Prostate gland (tissue), 2 donors: ENCODE measurements at regions not wholly inside any gene's neighbourhood (a gene's known extent, or its start where the extent isn't known, plus 50 kb on each side); places are given as distances from the start of the nearest gene placed in this dataset.

Experiments
- DNase-seq: peaks from one replicate; pipeline ENCODE4 v3.0.0-alpha.2; 2019; ENCODE audit warnings: low spot score
- H3K27ac ChIP-seq, 2 donors: fragments of 200-600 bp; sonication (generic); 2 replicates each; pipeline ENCODE4 v1.5.1; 2017 to 2019
- H3K27me3 ChIP-seq: fragments of 200-600 bp; sonication (generic); replicated peaks from 2 replicates; pipeline ENCODE4 v1.5.1; 2019; ENCODE audit not compliant: insufficient read depth
- H3K36me3 ChIP-seq, 2 donors: fragments of 200-600 bp; sonication (generic); 1 replicate in 1 of 2; 2 replicates in 1 of 2; pipeline versions ENCODE4 v1.5.1 to v1.8.1; 2017 to 2019
- H3K4me1 ChIP-seq: fragments of 200-600 bp; sonication (generic); replicated peaks from 2 replicates; pipeline ENCODE4 v1.5.1; 2019
- H3K4me3 ChIP-seq, 2 donors: fragments of 200-600 bp; sonication (generic); 2 replicates each; pipeline ENCODE4 v1.5.1; 2017 to 2019
- H3K9me3 ChIP-seq: fragments of 200-600 bp; sonication (generic); 2 replicates; pipeline ENCODE4 v1.5.1; 2017
- POLR2A ChIP-seq: fragments of 450-650 bp; IDR thresholded peaks from one replicate; pipeline ENCODE4 v1.6.1; 2016; ENCODE audit warnings: antibody characterized with exemption, mild to moderate bottlenecking
- POLR2AphosphoS5 ChIP-seq: sonication (generic); formaldehyde crosslinking; IDR thresholded peaks from one replicate; pipeline ENCODE4 v1.6.1; 2017; ENCODE audit warnings: antibody characterized with exemption
- WGBS: methylation state at CpG from one replicate; pipeline ENCODE4 v1.1.5; 2018; 5-methylcytosine and 5-hydroxymethylcytosine counted together
- intact Hi-C: fragments of 100-400 bp; cut with DNase I; formaldehyde crosslinking; loops from one replicate; pipeline ENCODE4 v1.14.2; 2022
- TF ChIP-seq, protein P1 (sequence below), 4 experiments: fragments of 200-600 bp in 2 of 4; fragments of 450-650 bp in 2 of 4; sonication (generic) in 2 of 4; IDR thresholded peaks; 1 replicate in 3 of 4; 2 replicates in 1 of 4; pipeline ENCODE4 v1.5.1; 2016 to 2019; ENCODE audit warnings: antibody characterized with exemption in 4 of 4, mild to moderate bottlenecking in 2 of 4, moderate library complexity in 2 of 4

DNA sequence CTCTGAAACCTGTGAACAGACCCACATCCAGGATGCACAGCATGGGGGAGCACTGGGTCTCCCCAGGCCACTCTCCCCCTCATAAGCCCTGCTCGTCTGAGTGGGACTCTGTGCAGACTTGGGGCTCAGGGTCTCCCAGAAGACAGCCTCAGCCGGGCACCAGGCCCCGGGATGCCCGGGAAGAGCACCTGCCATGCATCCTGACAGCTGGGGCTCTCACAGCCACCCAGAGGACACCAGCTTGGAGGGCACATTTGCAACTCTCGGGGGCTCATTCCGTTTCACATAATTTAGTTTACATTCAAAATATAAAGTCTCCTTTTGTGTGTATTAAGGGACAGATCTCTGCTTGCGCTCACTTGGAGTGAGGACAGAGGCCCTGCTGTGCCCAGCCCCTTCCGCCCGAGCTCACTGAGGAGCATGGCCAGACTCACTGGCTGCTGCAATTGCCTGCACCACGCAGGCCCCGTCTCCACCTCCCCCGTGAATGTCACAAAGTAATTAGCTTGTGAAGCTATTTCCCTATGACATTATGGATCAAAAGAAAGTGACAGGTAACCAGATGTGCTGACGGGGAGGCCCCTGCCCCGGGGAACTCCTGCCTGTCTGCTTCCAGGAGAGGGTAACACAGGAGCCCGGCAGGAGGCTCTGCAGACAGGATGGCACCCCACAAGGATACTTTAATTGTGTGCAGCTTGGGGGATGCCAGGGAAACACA lies 275.6 kb downstream of the BRD1 start:
- Histone ChIP-seq H3K9me3 (no peaks in the 10 kb centered on the region), H3K4me1 (no peaks in the 10 kb centered on the region), H3K27me3 (peaks cover 12% of the 10 kb centered on the region), H3K27ac (no peak overlapping the region), H3K4me3 (no peak overlapping the region), H3K36me3 (no peaks in the 10 kb centered on the region)
- no peak for DNase-seq
- TF ChIP-seq POLR2A, result no peak
- TF ChIP-seq, protein P1, sequence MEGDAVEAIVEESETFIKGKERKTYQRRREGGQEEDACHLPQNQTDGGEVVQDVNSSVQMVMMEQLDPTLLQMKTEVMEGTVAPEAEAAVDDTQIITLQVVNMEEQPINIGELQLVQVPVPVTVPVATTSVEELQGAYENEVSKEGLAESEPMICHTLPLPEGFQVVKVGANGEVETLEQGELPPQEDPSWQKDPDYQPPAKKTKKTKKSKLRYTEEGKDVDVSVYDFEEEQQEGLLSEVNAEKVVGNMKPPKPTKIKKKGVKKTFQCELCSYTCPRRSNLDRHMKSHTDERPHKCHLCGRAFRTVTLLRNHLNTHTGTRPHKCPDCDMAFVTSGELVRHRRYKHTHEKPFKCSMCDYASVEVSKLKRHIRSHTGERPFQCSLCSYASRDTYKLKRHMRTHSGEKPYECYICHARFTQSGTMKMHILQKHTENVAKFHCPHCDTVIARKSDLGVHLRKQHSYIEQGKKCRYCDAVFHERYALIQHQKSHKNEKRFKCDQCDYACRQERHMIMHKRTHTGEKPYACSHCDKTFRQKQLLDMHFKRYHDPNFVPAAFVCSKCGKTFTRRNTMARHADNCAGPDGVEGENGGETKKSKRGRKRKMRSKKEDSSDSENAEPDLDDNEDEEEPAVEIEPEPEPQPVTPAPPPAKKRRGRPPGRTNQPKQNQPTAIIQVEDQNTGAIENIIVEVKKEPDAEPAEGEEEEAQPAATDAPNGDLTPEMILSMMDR (IDR thresholded peaks at IDR 0.05), result no peak
- no peak for TF ChIP-seq POLR2AphosphoS5
- WGBS, result 60% methylated on average over 15 of the region's 15 CpGs
- intact Hi-C loops, result no loop called here

DNA sequence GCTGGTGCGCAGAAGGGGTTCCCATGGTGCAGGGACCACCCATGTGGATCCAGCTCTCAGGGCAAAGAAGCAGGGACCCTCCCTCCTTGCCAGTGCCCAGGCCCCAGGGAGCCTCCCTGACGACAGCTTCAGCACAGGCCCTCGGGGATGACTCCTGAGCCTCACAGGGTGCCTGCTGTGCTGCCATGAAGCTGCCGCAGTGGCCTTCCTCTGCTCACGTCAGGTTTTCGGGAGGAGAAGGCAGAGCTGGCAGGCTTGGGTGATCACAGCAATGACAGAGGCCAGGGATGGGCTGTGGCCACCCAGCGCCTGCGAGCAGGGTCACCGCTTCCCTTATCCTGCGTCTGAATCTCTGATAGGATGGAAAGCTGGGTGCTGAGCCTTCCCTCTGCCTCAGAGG lies 276.2 kb downstream of the BRD1 start:
- no peak overlapping the region for H3K4me3 ChIP-seq
- H3K36me3 ChIP-seq, result no peaks in the 10 kb centered on the region
- no peaks in the 10 kb centered on the region for H3K9me3 ChIP-seq
- no peak overlapping the region for H3K27ac ChIP-seq
- no peak for DNase-seq
- H3K4me1 ChIP-seq, result no peaks in the 10 kb centered on the region
- intact Hi-C loops, result no loop called here
- TF ChIP-seq POLR2A, result no peak
- TF ChIP-seq, protein P1 (IDR thresholded peaks at IDR 0.05), result no peak
- TF ChIP-seq POLR2AphosphoS5, result no peak
- H3K27me3 ChIP-seq, result peaks cover 12% of the 10 kb centered on the region
- 93% methylated on average over 9 of the region's 10 CpGs for WGBS

DNA sequence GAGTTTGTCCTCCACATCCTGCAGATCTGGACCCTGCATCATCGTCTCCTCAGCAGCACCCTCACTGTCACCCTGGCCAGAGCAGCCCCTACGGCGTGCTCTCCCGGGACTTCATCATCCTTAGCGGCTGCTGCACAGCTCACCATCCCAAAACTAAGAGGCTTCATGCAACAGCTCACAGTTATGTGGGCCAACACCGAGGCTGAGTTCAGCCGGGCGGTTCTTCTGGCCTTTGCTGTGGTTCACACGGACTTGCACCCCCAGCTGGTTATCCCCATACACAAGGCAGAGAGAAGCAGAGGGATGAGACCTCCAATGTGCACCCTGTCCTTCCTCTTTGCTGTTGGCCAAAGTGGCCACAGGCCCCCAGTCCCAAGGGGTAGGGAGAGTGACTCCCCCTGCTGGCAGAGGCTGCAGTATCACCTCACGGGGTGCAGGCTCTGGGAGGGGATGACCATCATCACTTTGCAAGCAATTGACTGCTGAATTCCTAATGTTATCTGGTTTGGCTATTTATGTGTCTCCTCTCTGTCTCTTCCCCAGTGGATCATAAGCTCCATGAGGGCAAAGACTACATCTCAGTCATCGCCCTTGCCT lies 276.8 kb downstream of the BRD1 start:
- Histone ChIP-seq H3K36me3 (no peaks in the 10 kb centered on the region), H3K4me1 (no peaks in the 10 kb centered on the region), H3K4me3 (no peak overlapping the region), H3K9me3 (no peaks in the 10 kb centered on the region), H3K27me3 (peaks cover 12% of the 10 kb centered on the region), H3K27ac (no peak overlapping the region)
- 95% methylated on average over 11 of the region's 11 CpGs for WGBS
- intact Hi-C loops, result no loop called here
- TF ChIP-seq POLR2A (no peak), POLR2AphosphoS5 (no peak)
- TF ChIP-seq, protein P1 (IDR thresholded peaks at IDR 0.05), result no peak
- DNase-seq, result no peak

DNA sequence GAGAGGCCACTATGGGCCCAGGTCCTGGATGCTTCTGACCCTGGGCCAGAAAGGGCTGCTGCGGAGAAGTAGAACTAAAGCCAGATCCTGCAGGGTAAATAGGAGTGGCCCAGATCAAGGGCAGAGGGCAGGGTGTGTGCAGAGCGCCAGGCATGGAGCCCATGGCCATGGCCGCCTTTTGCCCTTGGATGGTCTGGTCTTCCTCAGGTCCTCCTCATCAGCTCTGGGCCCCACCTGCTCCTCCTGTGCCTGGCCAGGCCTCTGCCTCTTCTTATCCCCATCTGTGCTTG lies 277.6 kb downstream of the BRD1 start:
- 91% methylated on average over 3 of the region's 3 CpGs for WGBS
- no peaks in the 10 kb centered on the region for H3K36me3 ChIP-seq
- no peak for DNase-seq
- H3K9me3 ChIP-seq, result no peaks in the 10 kb centered on the region
- intact Hi-C loops, result no loop called here
- H3K27ac ChIP-seq, result no peak overlapping the region
- H3K27me3 ChIP-seq, result peaks cover 12% of the 10 kb centered on the region
- H3K4me1 ChIP-seq, result no peaks in the 10 kb centered on the region
- TF ChIP-seq POLR2AphosphoS5 (no peak), POLR2A (no peak)
- TF ChIP-seq, protein P1 (IDR thresholded peaks at IDR 0.05), result no peak
- H3K4me3 ChIP-seq, result no peak overlapping the region
